ENCODE measurements at regions not wholly inside any gene's neighbourhood (a gene's known extent, or its start where the extent isn't known, plus 50 kb on each side); places are given as distances from the start of the nearest gene placed in this dataset.
A peak's percentile ranks its signal among the peaks of the same experiment; 100 is the strongest.

GRCh38 chr17:71232801-71233559, 887.8 kb upstream of the SOX9 start:
- ATAC-seq (no peak), DNase-seq (no peak)
- Histone ChIP-seq H3K4me3 (no peak overlapping the region), H3K27me3 (no peaks in the 10 kb centered on the region), H3K4me1 (no peaks in the 10 kb centered on the region), H3K36me3 (no peaks in the 10 kb centered on the region), H3K27ac (no peak overlapping the region), H3K9me3 (no peaks in the 10 kb centered on the region)
- WGBS (ENCODE audit: insufficient coverage, low coverage, low lambda C conversion rate, missing lambda C conversion rate), result 79% methylated on average over 9 of the region's 9 CpGs
- intact Hi-C loops (cut with DNase I), result no loop called here
- TF ChIP-seq CTCF (IDR thresholded peaks at IDR 0.05) (no peak), POLR2A (IDR thresholded peaks at IDR 0.05) (no peak)

- no peak overlapping the region for H3K27ac ChIP-seq
- no peaks in the 10 kb centered on the region for H3K4me1 ChIP-seq
- intact Hi-C loops (cut with DNase I), result no loop called here
- TF ChIP-seq POLR2A (IDR thresholded peaks at IDR 0.05) (no peak), CTCF (IDR thresholded peaks at IDR 0.05) (no peak)
- 78% methylated on average over 7 of the region's 7 CpGs for WGBS (ENCODE audit: insufficient coverage, low coverage, low lambda C conversion rate, missing lambda C conversion rate)
- ATAC-seq, result no peak
- H3K27me3 ChIP-seq, result no peaks in the 10 kb centered on the region
- no peak overlapping the region for H3K4me3 ChIP-seq
- DNase-seq, result no peak
- H3K36me3 ChIP-seq, result no peaks in the 10 kb centered on the region
- H3K9me3 ChIP-seq, result no peaks in the 10 kb centered on the region
These were observed 886.5 kb upstream of the SOX9 start for GRCh38 chr17:71234349-71234748.

- intact Hi-C loops (cut with DNase I), result no loop called here
- Histone ChIP-seq H3K4me1 (no peaks in the 10 kb centered on the region), H3K27me3 (no peaks in the 10 kb centered on the region), H3K27ac (no peak overlapping the region), H3K36me3 (no peaks in the 10 kb centered on the region), H3K9me3 (no peaks in the 10 kb centered on the region), H3K4me3 (no peak overlapping the region)
- WGBS (ENCODE audit: insufficient coverage, low coverage, low lambda C conversion rate, missing lambda C conversion rate), result 44% methylated on average over 1 of the region's 1 CpG
- no peak for DNase-seq
- TF ChIP-seq CTCF (IDR thresholded peaks at IDR 0.05), result peak in 1 of 4 donors; percentile 9
- TF ChIP-seq POLR2A (IDR thresholded peaks at IDR 0.05), result no peak
- no peak for ATAC-seq
These were observed 882.8 kb upstream of the SOX9 start for GRCh38 chr17:71237903-71238538.

- intact Hi-C loops (cut with DNase I), result no loop called here
- TF ChIP-seq CTCF (IDR thresholded peaks at IDR 0.05) (no peak), POLR2A (IDR thresholded peaks at IDR 0.05) (no peak)
- Histone ChIP-seq H3K27ac (no peak overlapping the region), H3K4me3 (no peak overlapping the region), H3K9me3 (no peaks in the 10 kb centered on the region), H3K27me3 (no peaks in the 10 kb centered on the region), H3K4me1 (no peaks in the 10 kb centered on the region), H3K36me3 (no peaks in the 10 kb centered on the region)
- 59% methylated on average over 4 of the region's 4 CpGs for WGBS (ENCODE audit: insufficient coverage, low coverage, low lambda C conversion rate, missing lambda C conversion rate)
- DNase-seq (no peak), ATAC-seq (no peak)
These were observed 873.3 kb upstream of the SOX9 start for GRCh38 chr17:71247441-71248015.
